ENCODE measurements at regions not wholly inside any gene's neighbourhood (a gene's known extent, or its start where the extent isn't known, plus 50 kb on each side); places are given as distances from the start of the nearest gene placed in this dataset.
A peak's percentile ranks its signal among the peaks of the same experiment; 100 is the strongest.
"Not testable (repeated sequence)": the region's sequence is repeated elsewhere in the genome, so short reads cannot be mapped to it uniquely, and the experiment has no call there.

DNA sequence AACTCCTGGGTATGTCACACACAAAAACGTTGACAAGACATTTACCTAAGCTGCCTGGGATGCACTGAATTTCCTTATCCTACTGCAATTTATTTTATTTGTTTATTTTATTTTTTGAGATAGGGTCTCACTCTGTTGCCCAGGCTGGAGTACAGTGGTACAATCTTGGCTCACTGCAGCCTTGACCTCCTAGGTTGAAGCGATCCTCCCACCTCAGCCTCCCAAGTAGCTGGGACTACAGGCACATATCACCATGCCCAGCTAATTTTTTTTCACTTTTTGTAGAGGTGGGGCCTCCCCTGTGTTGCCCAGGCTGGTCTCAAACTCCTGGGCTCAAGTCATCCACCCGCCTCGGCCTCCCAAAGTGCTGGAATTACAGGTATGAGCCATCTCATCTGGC lies 147.5 kb upstream of the SOD1 start:
- TF ChIP-seq ZNF121 (CRISPR knock-in tag; IDR thresholded peaks at IDR 0.05): peak; percentile 65; the same call in 1 of the 2 replicates
- ATAC-seq; DNase-seq (ENCODE audit: low spot score); H3K27ac Mint-ChIP-seq; POLR2A ChIA-PET; H3K4me3 Mint-ChIP-seq; H3K36me3 Mint-ChIP-seq; H3K9me3 Mint-ChIP-seq; H3K27me3 Mint-ChIP-seq (ENCODE audit: low read depth): not testable (repeated sequence)
- CTCF ChIA-PET: interaction anchor here (0.6 kb wide), 1 partner anchor 49 kb away, joined by 3 read pairs; no protein-coding TSS in a partner anchor
- peaks cover 44% of the 10 kb centered on the region for H3K4me1 Mint-ChIP-seq

DNA sequence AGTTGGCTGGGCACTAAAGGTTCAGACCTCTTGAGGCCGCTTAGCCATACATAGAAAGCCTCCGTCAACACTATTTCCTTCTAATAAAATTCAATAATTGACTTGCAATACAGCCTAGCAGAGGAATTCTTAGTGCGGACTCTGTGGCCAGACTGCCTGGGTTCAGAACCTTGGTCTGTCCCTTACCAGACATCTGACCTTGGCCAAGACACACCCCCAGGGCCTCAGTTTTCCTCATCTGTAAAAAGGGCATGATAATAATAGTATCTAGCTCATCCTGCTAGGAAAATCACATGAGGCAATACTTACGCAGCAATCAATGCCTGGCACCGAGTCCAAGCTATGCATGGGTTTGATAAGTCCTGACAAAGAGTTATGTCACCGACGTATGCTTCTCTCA lies 148.2 kb upstream of the SOD1 start:
- no peak for TF ChIP-seq IRF2 (CRISPR knock-in tag; IDR thresholded peaks at IDR 0.05; ENCODE audit: borderline replicate concordance, low read depth)
- TF ChIP-seq, protein P1, sequence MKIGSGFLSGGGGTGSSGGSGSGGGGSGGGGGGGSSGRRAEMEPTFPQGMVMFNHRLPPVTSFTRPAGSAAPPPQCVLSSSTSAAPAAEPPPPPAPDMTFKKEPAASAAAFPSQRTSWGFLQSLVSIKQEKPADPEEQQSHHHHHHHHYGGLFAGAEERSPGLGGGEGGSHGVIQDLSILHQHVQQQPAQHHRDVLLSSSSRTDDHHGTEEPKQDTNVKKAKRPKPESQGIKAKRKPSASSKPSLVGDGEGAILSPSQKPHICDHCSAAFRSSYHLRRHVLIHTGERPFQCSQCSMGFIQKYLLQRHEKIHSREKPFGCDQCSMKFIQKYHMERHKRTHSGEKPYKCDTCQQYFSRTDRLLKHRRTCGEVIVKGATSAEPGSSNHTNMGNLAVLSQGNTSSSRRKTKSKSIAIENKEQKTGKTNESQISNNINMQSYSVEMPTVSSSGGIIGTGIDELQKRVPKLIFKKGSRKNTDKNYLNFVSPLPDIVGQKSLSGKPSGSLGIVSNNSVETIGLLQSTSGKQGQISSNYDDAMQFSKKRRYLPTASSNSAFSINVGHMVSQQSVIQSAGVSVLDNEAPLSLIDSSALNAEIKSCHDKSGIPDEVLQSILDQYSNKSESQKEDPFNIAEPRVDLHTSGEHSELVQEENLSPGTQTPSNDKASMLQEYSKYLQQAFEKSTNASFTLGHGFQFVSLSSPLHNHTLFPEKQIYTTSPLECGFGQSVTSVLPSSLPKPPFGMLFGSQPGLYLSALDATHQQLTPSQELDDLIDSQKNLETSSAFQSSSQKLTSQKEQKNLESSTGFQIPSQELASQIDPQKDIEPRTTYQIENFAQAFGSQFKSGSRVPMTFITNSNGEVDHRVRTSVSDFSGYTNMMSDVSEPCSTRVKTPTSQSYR (CRISPR knock-in tag; IDR thresholded peaks at IDR 0.05): no peak
- H3K4me1 Mint-ChIP-seq: peaks cover 47% of the 10 kb centered on the region
- ChIA-PET POLR2A (no interaction called here), CTCF (interaction anchor here (0.5 kb wide), 1 partner anchor 1090 kb away, joined by 3 read pairs; no protein-coding TSS in a partner anchor)
- no peak for ATAC-seq
- H3K4me3 Mint-ChIP-seq: no peak overlapping the region
- H3K36me3 Mint-ChIP-seq: no peaks in the 10 kb centered on the region
- H3K27ac Mint-ChIP-seq: no peak overlapping the region
- no peak for DNase-seq (ENCODE audit: low spot score)
- no peaks in the 10 kb centered on the region for H3K9me3 Mint-ChIP-seq
- H3K27me3 Mint-ChIP-seq (ENCODE audit: low read depth): no peaks in the 10 kb centered on the region

DNA sequence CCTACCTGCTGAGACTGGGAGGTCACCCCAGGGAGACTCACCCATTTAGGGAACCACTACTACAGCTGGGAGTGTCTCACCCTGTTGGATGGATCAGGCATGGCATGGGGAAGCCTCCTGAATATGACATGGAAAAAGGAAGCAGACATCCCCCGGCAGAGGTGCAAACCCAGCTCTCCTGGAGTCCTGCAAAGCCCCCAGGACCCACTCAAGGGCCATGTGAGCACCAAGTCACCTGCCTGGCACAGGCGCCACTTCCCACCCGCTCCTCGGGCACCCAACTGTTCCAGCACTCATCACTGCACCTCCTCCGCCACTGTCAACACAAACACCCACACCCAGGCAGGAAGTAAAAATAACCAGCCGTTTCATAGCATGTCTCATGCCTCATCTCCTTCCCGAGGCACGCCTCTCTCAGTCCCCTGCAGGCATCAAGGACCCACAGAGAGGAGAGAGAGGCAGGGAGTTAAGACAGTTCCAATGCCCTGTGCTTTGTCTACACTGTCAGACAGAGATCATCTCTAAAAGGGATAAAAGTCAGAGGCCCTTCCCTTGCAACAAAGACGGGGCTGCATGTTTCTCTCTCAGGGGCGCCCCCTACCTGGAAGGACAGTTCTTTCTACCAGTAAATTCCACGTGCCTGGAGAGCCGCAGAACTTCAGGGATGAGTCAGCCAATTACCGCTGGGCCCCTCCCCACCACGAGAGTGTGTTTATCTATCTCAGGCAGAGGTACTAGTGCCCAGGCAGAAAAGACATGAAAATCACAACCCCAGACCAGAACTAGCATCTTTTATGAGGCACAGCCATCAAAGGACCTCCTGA lies 150.1 kb upstream of the SOD1 start:
- peak; percentile 82 for DNase-seq (ENCODE audit: low spot score)
- ChIA-PET CTCF (interaction anchor here (0.8 to 1.6 kb wide), 6 partner anchors 9 to 50 kb away, joined by 3 to 5 read pairs (median 4); no protein-coding TSS in a partner anchor), POLR2A (no interaction called here)
- Mint-ChIP-seq H3K4me3 (no peak overlapping the region), H3K27me3 (ENCODE audit: low read depth) (no peaks in the 10 kb centered on the region), H3K27ac (peak overlapping the region; percentile 38; the same call in 1 of the 2 replicates), H3K9me3 (no peaks in the 10 kb centered on the region), H3K36me3 (no peaks in the 10 kb centered on the region), H3K4me1 (peaks cover 50% of the 10 kb centered on the region)
- peak; percentile 74 for ATAC-seq
- TF ChIP-seq, protein P2, sequence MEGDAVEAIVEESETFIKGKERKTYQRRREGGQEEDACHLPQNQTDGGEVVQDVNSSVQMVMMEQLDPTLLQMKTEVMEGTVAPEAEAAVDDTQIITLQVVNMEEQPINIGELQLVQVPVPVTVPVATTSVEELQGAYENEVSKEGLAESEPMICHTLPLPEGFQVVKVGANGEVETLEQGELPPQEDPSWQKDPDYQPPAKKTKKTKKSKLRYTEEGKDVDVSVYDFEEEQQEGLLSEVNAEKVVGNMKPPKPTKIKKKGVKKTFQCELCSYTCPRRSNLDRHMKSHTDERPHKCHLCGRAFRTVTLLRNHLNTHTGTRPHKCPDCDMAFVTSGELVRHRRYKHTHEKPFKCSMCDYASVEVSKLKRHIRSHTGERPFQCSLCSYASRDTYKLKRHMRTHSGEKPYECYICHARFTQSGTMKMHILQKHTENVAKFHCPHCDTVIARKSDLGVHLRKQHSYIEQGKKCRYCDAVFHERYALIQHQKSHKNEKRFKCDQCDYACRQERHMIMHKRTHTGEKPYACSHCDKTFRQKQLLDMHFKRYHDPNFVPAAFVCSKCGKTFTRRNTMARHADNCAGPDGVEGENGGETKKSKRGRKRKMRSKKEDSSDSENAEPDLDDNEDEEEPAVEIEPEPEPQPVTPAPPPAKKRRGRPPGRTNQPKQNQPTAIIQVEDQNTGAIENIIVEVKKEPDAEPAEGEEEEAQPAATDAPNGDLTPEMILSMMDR (IDR thresholded peaks at IDR 0.05): peak; percentile 42; the same call in 1 of the 2 replicates
- TF ChIP-seq, protein P3, sequence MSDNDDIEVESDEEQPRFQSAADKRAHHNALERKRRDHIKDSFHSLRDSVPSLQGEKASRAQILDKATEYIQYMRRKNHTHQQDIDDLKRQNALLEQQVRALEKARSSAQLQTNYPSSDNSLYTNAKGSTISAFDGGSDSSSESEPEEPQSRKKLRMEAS (CRISPR knock-in tag; IDR thresholded peaks at IDR 0.05): 0 out of 2 replicates have a peak, but pooled peaks have one; percentile 24
- TF ChIP-seq, protein P4, sequence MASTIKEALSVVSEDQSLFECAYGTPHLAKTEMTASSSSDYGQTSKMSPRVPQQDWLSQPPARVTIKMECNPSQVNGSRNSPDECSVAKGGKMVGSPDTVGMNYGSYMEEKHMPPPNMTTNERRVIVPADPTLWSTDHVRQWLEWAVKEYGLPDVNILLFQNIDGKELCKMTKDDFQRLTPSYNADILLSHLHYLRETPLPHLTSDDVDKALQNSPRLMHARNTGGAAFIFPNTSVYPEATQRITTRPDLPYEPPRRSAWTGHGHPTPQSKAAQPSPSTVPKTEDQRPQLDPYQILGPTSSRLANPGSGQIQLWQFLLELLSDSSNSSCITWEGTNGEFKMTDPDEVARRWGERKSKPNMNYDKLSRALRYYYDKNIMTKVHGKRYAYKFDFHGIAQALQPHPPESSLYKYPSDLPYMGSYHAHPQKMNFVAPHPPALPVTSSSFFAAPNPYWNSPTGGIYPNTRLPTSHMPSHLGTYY (CRISPR knock-in tag; IDR thresholded peaks at IDR 0.05): no peak

DNA sequence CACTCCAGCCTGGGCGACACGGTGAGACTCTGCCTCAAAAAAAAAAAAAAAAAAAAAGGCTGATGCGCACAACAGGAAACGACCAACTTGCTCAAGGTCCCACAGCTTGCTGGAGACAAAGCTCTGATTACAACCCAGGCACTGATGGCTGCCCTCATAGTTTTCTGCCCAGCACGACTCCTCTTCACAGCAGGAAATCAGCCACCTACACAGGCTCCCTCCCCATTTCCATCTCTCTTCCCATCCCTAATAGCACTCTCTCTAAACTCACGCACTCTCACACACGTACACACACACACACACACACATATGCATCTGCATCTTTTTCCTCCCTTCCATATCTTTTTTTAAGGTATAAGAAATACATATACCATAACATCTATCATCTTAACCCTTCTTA lies 153.5 kb upstream of the SOD1 start:
- ChIA-PET POLR2A (no interaction called here), CTCF (interaction anchor here (0.8 to 2.5 kb wide), 4 partner anchors 15 to 158 kb away, joined by 3 to 8 read pairs (median 5); no protein-coding TSS in a partner anchor)
- ATAC-seq: peak; percentile 14; the same call in 1 of the 2 replicates
- Mint-ChIP-seq H3K27me3 (ENCODE audit: low read depth) (no peaks in the 10 kb centered on the region), H3K4me1 (peaks cover 58% of the 10 kb centered on the region), H3K36me3 (no peaks in the 10 kb centered on the region), H3K9me3 (no peaks in the 10 kb centered on the region), H3K4me3 (no peak overlapping the region), H3K27ac (no peak overlapping the region)
- no peak for DNase-seq (ENCODE audit: low spot score)
- TF ChIP-seq MXD4 (CRISPR knock-in tag; IDR thresholded peaks at IDR 0.05; ENCODE audit: borderline replicate concordance): no peak
- TF ChIP-seq ZNF671 (CRISPR knock-in tag; IDR thresholded peaks at IDR 0.05): no peak
- TF ChIP-seq RELA (CRISPR knock-in tag; IDR thresholded peaks at IDR 0.05; ENCODE audit: borderline replicate concordance): no peak
- TF ChIP-seq, protein P5, sequence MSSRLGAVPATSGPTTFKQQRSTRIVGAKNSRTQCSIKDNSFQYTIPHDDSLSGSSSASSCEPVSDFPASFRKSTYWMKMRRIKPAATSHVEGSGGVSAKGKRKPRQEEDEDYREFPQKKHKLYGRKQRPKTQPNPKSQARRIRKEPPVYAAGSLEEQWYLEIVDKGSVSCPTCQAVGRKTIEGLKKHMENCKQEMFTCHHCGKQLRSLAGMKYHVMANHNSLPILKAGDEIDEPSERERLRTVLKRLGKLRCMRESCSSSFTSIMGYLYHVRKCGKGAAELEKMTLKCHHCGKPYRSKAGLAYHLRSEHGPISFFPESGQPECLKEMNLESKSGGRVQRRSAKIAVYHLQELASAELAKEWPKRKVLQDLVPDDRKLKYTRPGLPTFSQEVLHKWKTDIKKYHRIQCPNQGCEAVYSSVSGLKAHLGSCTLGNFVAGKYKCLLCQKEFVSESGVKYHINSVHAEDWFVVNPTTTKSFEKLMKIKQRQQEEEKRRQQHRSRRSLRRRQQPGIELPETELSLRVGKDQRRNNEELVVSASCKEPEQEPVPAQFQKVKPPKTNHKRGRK (CRISPR knock-in tag; IDR thresholded peaks at IDR 0.05; ENCODE audit: borderline replicate concordance): no peak
- no peak for TF ChIP-seq NR1H2 (CRISPR knock-in tag; IDR thresholded peaks at IDR 0.05)
- TF ChIP-seq, protein P6, sequence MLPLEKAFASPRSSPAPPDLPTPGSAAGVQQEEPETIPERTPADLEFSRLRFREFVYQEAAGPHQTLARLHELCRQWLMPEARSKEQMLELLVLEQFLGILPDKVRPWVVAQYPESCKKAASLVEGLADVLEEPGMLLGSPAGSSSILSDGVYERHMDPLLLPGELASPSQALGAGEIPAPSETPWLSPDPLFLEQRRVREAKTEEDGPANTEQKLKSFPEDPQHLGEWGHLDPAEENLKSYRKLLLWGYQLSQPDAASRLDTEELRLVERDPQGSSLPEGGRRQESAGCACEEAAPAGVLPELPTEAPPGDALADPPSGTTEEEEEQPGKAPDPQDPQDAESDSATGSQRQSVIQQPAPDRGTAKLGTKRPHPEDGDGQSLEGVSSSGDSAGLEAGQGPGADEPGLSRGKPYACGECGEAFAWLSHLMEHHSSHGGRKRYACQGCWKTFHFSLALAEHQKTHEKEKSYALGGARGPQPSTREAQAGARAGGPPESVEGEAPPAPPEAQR (CRISPR knock-in tag; IDR thresholded peaks at IDR 0.05): no peak
- no peak for TF ChIP-seq NR3C1 (CRISPR knock-in tag; conservative IDR thresholded peaks at IDR 0.05; ENCODE audit: low read depth)
- TF ChIP-seq ETV6 (CRISPR knock-in tag; IDR thresholded peaks at IDR 0.05): no peak
- TF ChIP-seq, protein P7, sequence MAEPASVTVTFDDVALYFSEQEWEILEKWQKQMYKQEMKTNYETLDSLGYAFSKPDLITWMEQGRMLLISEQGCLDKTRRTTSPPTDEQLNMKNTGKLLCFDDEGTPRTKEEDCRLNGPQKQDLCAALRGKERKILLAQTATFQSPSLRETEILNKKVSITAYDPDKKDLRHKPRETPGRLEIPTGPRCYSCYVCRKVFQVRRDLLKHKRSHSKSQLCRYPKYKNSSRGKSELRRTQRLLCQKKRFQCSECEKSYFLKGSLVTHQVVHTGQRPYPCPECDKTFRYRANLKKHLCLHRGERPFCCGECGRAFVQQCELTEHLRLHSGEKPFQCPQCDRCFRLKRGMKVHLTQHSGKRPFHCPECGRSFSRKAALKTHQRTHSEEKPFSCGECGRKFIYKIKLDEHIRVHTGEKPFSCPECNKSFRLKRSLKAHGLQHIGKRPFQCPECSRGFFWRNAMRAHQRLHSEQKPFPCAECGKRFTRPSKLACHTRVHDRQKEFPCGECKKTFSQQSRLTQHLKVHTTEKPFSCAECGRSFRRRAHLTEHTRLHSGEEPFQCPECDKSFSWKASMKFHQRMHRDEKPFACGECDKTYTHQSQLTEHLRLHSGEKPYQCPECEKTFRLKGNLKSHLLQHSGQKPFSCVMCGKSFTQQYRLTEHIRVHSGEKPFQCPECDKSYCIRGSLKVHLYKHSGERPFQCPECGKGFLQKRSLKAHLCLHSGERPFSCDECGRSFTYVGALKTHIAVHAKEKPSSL (CRISPR knock-in tag; conservative IDR thresholded peaks at IDR 0.05): no peak

Measured in WTC11 (cell line).